ENCODE measurements at regions not wholly inside any gene's neighbourhood (a gene's known extent, or its start where the extent isn't known, plus 50 kb on each side); places are given as distances from the start of the nearest gene placed in this dataset.

- no peak for TF ChIP-seq CTCF (IDR thresholded peaks at IDR 0.05)
- TF ChIP-seq ZFX (IDR thresholded peaks at IDR 0.05; ENCODE audit: borderline replicate concordance) = no peak
These were observed 109.9 kb downstream of the ZNF330 start for GRCh38 chr4:141330616-141331015.
